HCT116 (cell line): ENCODE measurements at regions not wholly inside any gene's neighbourhood (a gene's known extent, or its start where the extent isn't known, plus 50 kb on each side); places are given as distances from the start of the nearest gene placed in this dataset.

Source experiments
- ATF3 ChIP-seq: IDR thresholded peaks from 2 replicates; pipeline ENCODE4 v1.6.1; 2012
- CEBPB ChIP-seq: IDR thresholded peaks from 2 replicates; pipeline ENCODE4 v1.6.1; 2012; ENCODE audit warnings: low read depth
- CTCF ChIP-seq, 3 experiments: fragments of 200-600 bp in 1 of 3; sonication (generic) in 1 of 3; IDR thresholded peaks in 2 of 3; conservative IDR thresholded peaks in 1 of 3; 2 replicates each; pipeline ENCODE4 v1.5.1; 2012 to 2017; ENCODE audit warnings: low read depth in 2 of 3, low read length in 2 of 3, antibody characterized with exemption in 1 of 3, borderline replicate concordance in 1 of 3, control low read depth in 1 of 3, mild to moderate bottlenecking in 1 of 3, mixed read lengths in 1 of 3, mixed run types in 1 of 3, moderate library complexity in 1 of 3; ENCODE audit not compliant: insufficient read depth in 1 of 3
- EGR1 ChIP-seq: IDR thresholded peaks from 2 replicates; pipeline ENCODE4 v1.6.1; 2012; ENCODE audit warnings: low read depth
- EZH2 ChIP-seq: fragments of 200-600 bp; sonication (generic); IDR thresholded peaks from 2 replicates; pipeline ENCODE4 v1.6.1; 2017; ENCODE audit warnings: antibody characterized with exemption, mixed run types
- EZH2phosphoT487 ChIP-seq: fragments of 200-600 bp; IDR thresholded peaks from 2 replicates; pipeline ENCODE4 v1.6.1; 2018; ENCODE audit warnings: antibody characterized with exemption, borderline replicate concordance
- POLR2A ChIP-seq: IDR thresholded peaks from 2 replicates; pipeline ENCODE4 v1.7.0; 2011; ENCODE audit warnings: borderline replicate concordance; ENCODE audit not compliant: insufficient read depth, insufficient read length; ENCODE audit errors: extremely low read depth
- POLR2AphosphoS5 ChIP-seq: IDR thresholded peaks from 2 replicates; pipeline ENCODE4 v1.6.1; 2011; ENCODE audit warnings: mild to moderate bottlenecking, low read depth, low read length, moderate library complexity
- RAD21 ChIP-seq: IDR thresholded peaks from 2 replicates; pipeline ENCODE4 v1.6.1; 2012; ENCODE audit warnings: low read depth, mild to moderate bottlenecking
- REST ChIP-seq: IDR thresholded peaks from 2 replicates; pipeline ENCODE4 v1.6.1; 2012; ENCODE audit warnings: low read depth
- SP1 ChIP-seq: IDR thresholded peaks from 2 replicates; pipeline ENCODE4 v1.6.1; 2012; ENCODE audit warnings: low read depth
- SRF ChIP-seq: IDR thresholded peaks from 2 replicates; pipeline ENCODE4 v1.6.1; 2012; ENCODE audit warnings: low read depth
- ZFX ChIP-seq: fragments of 450-650 bp; IDR thresholded peaks from 2 replicates; pipeline ENCODE4 v1.6.1; 2017

GRCh38 chr5:102077920-102078319 is 218.2 kb downstream of the SLCO4C1 start:
- TF ChIP-seq CTCF (IDR thresholded peaks at IDR 0.05 in 2 of 3, conservative IDR thresholded peaks at IDR 0.05 in 1 of 3; ENCODE audit: borderline replicate concordance in 1 of 3, insufficient read depth in 1 of 3, low read depth in 2 of 3, low read length in 2 of 3) (no peak), EZH2phosphoT487 (no peak), POLR2A (no peak), EZH2 (no peak), SRF (no peak), POLR2AphosphoS5 (no peak), ZFX (no peak), RAD21 (no peak), SP1 (no peak), REST (no peak), CEBPB (no peak), ATF3 (no peak), EGR1 (no peak)
